Upper lobe of left lung (tissue), 4 donors: ENCODE measurements at regions not wholly inside any gene's neighbourhood (a gene's known extent, or its start where the extent isn't known, plus 50 kb on each side); places are given as distances from the start of the nearest gene placed in this dataset.

Experiments
- EP300 ChIP-seq, 4 donors: sonication (generic); formaldehyde crosslinking; IDR thresholded peaks; one replicate each; pipeline ENCODE4 v1.5.1; 2017; ENCODE audit warnings: antibody characterized with exemption in 4 of 4, control low read depth in 2 of 4
- POLR2A ChIP-seq, 4 donors: fragments of 450-650 bp; IDR thresholded peaks; one replicate each; pipeline ENCODE4 v1.5.1; 2016 to 2017; ENCODE audit warnings: antibody characterized with exemption in 4 of 4, mild to moderate bottlenecking in 2 of 4
- POLR2AphosphoS5 ChIP-seq, 2 donors: sonication (generic); formaldehyde crosslinking; IDR thresholded peaks; one replicate each; pipeline ENCODE4 v1.5.1; 2017; ENCODE audit warnings: antibody characterized with exemption in 2 of 2
- TF ChIP-seq, protein P1 (sequence below), 6 experiments: fragments of 450-650 bp in 4 of 6; fragments of 200-600 bp in 2 of 6; sonication (generic) in 2 of 6; IDR thresholded peaks; one replicate each; pipeline ENCODE4 v1.5.1; 2016 to 2019; ENCODE audit warnings: antibody characterized with exemption in 6 of 6

DNA sequence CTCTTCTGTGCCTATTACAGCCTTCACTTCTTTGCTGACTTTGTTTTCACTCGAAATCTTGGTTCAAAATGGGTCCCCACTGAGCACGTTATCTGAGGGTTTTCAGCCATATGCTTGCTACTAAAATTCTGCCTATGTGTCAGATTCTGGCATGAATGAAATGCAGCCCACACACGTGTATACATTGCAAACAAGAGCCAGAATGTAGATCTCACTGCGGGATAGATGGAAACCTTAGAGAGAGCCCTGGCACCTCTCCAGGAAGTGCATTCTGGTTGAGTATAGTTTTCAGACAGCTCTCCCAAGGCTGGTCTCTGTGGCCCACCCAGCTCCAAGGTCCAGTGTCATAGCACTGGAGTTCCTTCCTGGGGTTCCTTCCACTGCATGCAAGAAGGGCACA, 234.7 kb upstream of the GJB5 start:
- TF ChIP-seq, protein P1, sequence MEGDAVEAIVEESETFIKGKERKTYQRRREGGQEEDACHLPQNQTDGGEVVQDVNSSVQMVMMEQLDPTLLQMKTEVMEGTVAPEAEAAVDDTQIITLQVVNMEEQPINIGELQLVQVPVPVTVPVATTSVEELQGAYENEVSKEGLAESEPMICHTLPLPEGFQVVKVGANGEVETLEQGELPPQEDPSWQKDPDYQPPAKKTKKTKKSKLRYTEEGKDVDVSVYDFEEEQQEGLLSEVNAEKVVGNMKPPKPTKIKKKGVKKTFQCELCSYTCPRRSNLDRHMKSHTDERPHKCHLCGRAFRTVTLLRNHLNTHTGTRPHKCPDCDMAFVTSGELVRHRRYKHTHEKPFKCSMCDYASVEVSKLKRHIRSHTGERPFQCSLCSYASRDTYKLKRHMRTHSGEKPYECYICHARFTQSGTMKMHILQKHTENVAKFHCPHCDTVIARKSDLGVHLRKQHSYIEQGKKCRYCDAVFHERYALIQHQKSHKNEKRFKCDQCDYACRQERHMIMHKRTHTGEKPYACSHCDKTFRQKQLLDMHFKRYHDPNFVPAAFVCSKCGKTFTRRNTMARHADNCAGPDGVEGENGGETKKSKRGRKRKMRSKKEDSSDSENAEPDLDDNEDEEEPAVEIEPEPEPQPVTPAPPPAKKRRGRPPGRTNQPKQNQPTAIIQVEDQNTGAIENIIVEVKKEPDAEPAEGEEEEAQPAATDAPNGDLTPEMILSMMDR (IDR thresholded peaks at IDR 0.05) = no peak
- TF ChIP-seq POLR2A (IDR thresholded peaks at IDR 0.05) (no peak), POLR2AphosphoS5 (IDR thresholded peaks at IDR 0.05) (no peak), EP300 (IDR thresholded peaks at IDR 0.05) (no peak)
